GM21529 (cell line): ENCODE measurements at regions not wholly inside any gene's neighbourhood (a gene's known extent, or its start where the extent isn't known, plus 50 kb on each side); places are given as distances from the start of the nearest gene placed in this dataset.

ENCODE experiments used
- ATAC-seq: cut with Tn5 transposase; IDR thresholded peaks from one replicate; pipeline ENCODE4 v1.9.1; 2021; ENCODE audit not compliant: unreplicated experiment

- ATAC-seq = no peak
Measured at GRCh38 chr6:129920103-129920798, 59.1 kb upstream of the TMEM244 start.

- no peak for ATAC-seq
Measured at GRCh38 chr6:129911732-129912131, 50.6 kb upstream of the TMEM244 start.
